ENCODE measurements at regions not wholly inside any gene's neighbourhood (a gene's known extent, or its start where the extent isn't known, plus 50 kb on each side); places are given as distances from the start of the nearest gene placed in this dataset.

- no peak for DNase-seq (ENCODE audit: low spot score)
These were observed 97.2 kb upstream of the KCNK1 start for GRCh38 chr1:233516732-233517131.

GRCh38 chr1:233518344-233518743, 95.6 kb upstream of the KCNK1 start:
- peak; percentile 41 for DNase-seq (ENCODE audit: low spot score)

- DNase-seq (ENCODE audit: low spot score), result no peak
These were observed 93.4 kb upstream of the KCNK1 start for GRCh38 chr1:233520261-233521191.

- peak; percentile 47 for DNase-seq (ENCODE audit: low spot score)
These were observed 90.9 kb upstream of the KCNK1 start for GRCh38 chr1:233523047-233523446.

- DNase-seq (ENCODE audit: low spot score), result no peak
These were observed 86.1 kb upstream of the KCNK1 start for GRCh38 chr1:233527818-233528217.

- DNase-seq (ENCODE audit: low spot score), result no peak
These were observed 83.1 kb upstream of the KCNK1 start for GRCh38 chr1:233530665-233531386.

- no peak for DNase-seq (ENCODE audit: low spot score)
These were observed 73.1 kb upstream of the KCNK1 start for GRCh38 chr1:233540816-233541215.

- no peak for DNase-seq (ENCODE audit: low spot score)
These were observed 70.3 kb upstream of the KCNK1 start for GRCh38 chr1:233543338-233544255.

GRCh38 chr1:233544304-233544703, 69.6 kb upstream of the KCNK1 start:
- DNase-seq (ENCODE audit: low spot score), result no peak

- no peak for DNase-seq (ENCODE audit: low spot score)
These were observed 66.2 kb upstream of the KCNK1 start for GRCh38 chr1:233547726-233548125.

GRCh38 chr1:233549404-233549803, 64.5 kb upstream of the KCNK1 start:
- no peak for DNase-seq (ENCODE audit: low spot score)

GRCh38 chr1:233549917-233550316, 64.0 kb upstream of the KCNK1 start:
- no peak for DNase-seq (ENCODE audit: low spot score)

- DNase-seq (ENCODE audit: low spot score), result no peak
These were observed 59.9 kb upstream of the KCNK1 start for GRCh38 chr1:233554037-233554436.

- DNase-seq (ENCODE audit: low spot score), result no peak
These were observed 52.0 kb upstream of the KCNK1 start for GRCh38 chr1:233561708-233562426.

Measured in globus pallidus (tissue), 1 donor.